ENCODE measurements at regions not wholly inside any gene's neighbourhood (a gene's known extent, or its start where the extent isn't known, plus 50 kb on each side); places are given as distances from the start of the nearest gene placed in this dataset.

DNA sequence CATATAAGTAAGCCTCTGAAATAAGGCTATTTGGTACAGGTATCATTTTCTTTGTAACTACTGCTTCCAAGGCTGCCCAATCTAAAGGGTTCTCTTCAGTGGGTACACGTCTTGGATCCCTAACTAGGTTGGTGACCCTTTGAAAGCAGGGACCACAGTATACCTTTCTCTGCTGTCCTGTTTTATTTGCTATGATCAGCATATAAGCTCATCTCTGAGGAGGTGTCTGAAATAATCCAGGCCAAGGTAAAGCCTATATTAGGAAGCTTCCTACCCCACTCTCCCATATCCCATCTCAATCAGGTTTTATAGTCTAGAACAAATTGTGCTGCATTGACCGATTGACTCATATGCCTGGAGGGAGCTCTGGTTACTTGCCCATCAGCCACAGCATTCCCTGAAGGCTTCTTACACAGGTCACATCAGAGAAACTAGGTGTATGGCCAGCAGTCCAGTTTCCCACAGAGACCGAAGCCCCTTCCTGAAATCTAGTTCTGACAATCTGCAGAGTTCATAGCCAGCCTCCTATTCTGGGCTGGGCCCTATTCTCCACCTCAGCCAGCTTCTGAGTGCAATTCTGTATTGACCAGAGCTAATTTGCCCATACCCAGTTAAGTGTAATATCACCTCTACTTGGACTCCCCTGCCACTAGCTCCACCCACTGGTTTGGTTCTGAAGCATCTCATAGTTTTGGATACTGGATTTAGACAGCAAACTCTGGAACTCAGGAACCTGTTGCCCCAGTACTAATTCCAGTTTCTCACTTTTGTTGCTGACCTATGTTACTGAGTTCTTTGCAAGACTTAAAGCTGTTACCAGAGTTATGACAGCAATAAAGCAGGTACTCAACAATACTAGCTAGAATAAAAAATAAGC is 62.1 kb upstream of the ARHGAP20 start:
- no peak overlapping the region for H3K4me3 ChIP-seq
- DNase-seq (no peak), ATAC-seq (no peak)
- TF ChIP-seq, protein P1, sequence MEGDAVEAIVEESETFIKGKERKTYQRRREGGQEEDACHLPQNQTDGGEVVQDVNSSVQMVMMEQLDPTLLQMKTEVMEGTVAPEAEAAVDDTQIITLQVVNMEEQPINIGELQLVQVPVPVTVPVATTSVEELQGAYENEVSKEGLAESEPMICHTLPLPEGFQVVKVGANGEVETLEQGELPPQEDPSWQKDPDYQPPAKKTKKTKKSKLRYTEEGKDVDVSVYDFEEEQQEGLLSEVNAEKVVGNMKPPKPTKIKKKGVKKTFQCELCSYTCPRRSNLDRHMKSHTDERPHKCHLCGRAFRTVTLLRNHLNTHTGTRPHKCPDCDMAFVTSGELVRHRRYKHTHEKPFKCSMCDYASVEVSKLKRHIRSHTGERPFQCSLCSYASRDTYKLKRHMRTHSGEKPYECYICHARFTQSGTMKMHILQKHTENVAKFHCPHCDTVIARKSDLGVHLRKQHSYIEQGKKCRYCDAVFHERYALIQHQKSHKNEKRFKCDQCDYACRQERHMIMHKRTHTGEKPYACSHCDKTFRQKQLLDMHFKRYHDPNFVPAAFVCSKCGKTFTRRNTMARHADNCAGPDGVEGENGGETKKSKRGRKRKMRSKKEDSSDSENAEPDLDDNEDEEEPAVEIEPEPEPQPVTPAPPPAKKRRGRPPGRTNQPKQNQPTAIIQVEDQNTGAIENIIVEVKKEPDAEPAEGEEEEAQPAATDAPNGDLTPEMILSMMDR (IDR thresholded peaks at IDR 0.05), result no peak
- intact Hi-C loops (cut with DNase I, micrococcal nuclease), result no loop called here
- H3K36me3 ChIP-seq (ENCODE audit: low read depth), result no peaks in the 10 kb centered on the region
- peaks cover 3% of the 10 kb centered on the region for H3K4me1 ChIP-seq (ENCODE audit: low read depth)
- H3K9me3 ChIP-seq, result peaks cover 4% of the 10 kb centered on the region

DNA sequence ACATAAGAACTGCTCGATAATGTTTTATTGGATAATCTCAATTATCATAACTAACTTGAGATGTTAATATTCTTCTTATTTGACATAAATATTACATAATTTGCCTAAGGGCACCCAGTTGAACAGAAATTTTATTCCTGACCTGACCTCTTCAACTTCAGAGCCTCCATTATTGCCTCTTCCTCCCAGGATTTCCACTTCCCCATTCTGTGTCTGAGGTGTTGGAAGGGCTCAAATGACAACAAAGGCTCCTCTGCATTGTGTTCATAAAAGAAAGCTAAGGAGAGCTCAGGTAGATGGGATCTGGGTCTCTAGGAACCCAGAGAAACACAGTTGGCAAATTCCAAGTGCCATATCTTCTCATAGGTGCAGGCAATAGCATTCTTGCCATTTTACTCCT is 61.2 kb upstream of the ARHGAP20 start:
- peaks cover 3% of the 10 kb centered on the region for H3K4me1 ChIP-seq (ENCODE audit: low read depth)

DNA sequence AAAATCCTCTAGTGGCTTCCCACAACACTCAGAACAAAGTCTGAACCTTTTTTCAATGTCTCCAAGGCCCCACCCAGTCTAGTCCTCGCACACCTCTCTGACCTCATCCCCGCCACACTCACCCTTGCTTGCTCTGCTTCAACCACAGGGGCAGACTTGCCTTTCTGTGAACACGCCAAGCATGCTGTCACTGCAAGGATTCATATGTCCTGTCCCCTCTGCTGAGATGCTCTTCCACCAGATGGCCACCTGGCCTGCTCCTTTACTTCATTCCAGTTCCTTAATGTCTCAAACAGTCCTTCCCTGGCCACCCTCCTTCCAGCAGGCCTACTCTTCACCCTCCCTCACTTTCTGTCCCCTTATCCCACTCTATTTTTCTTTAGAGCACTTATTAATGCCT is 60.6 kb upstream of the ARHGAP20 start:
- H3K36me3 ChIP-seq (ENCODE audit: low read depth), result no peaks in the 10 kb centered on the region
- DNase-seq (no peak), ATAC-seq (no peak)
- H3K9me3 ChIP-seq, result no peaks in the 10 kb centered on the region
- intact Hi-C loops (cut with DNase I, micrococcal nuclease), result no loop called here
- TF ChIP-seq, protein P1 (IDR thresholded peaks at IDR 0.05), result no peak
- peaks cover 3% of the 10 kb centered on the region for H3K4me1 ChIP-seq (ENCODE audit: low read depth)
- no peak overlapping the region for H3K4me3 ChIP-seq

More for the DNA sequence above, 61.2 kb upstream of the ARHGAP20 start:
- TF ChIP-seq, protein P1 (IDR thresholded peaks at IDR 0.05), result no peak
- H3K36me3 ChIP-seq (ENCODE audit: low read depth), result no peaks in the 10 kb centered on the region
- DNase-seq (no peak), ATAC-seq (no peak)
- intact Hi-C loops (cut with DNase I, micrococcal nuclease), result no loop called here
- H3K9me3 ChIP-seq, result no peaks in the 10 kb centered on the region
- no peak overlapping the region for H3K4me3 ChIP-seq

DNA sequence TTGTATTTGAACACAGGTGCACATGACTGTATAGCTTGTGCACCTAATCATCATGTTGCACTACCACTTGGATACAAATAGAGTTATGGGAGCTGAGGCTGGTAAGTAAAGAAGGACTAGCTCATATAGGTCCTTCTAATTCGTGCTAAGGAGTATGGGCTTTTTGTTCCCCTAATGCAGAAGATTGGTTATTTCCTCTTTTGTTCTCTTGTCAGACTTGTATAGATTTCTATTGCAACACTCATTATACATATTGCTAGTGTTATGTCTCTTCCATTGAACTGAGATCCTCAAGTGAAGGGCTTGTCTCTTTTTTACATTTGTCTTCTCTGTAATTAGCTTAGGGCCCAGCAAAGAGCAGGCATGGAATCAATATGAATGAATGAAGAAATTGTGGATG is 54.1 kb upstream of the ARHGAP20 start:
- intact Hi-C loops (cut with DNase I, micrococcal nuclease), result no loop called here
- ATAC-seq (no peak), DNase-seq (no peak)
- TF ChIP-seq, protein P1 (IDR thresholded peaks at IDR 0.05), result no peak
- no peaks in the 10 kb centered on the region for H3K36me3 ChIP-seq (ENCODE audit: low read depth)
- H3K9me3 ChIP-seq, result no peaks in the 10 kb centered on the region
- peaks cover 9% of the 10 kb centered on the region for H3K4me1 ChIP-seq (ENCODE audit: low read depth)
- H3K4me3 ChIP-seq, result no peak overlapping the region

DNA sequence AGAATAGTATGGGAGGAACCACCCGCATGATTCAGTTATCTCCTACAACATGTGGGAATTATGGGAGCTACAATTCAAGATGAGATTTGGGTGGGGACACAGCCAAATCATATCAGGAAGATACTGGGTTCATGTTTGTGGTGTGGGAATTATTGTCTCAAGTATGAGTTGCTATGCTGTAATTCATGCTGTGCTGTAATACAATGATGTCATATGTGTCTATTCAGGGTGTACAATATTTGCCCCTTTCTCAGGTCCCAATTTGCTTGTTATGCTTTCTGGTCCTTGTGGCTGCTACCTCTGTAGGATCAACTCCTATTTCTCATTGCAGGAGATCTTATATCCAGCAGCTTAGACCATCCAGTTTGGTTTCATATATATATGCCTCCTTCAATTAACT is 52.2 kb upstream of the ARHGAP20 start:
- ATAC-seq (no peak), DNase-seq (no peak)
- H3K4me3 ChIP-seq, result no peak overlapping the region
- peaks cover 9% of the 10 kb centered on the region for H3K4me1 ChIP-seq (ENCODE audit: low read depth)
- no peaks in the 10 kb centered on the region for H3K36me3 ChIP-seq (ENCODE audit: low read depth)
- intact Hi-C loops (cut with DNase I, micrococcal nuclease), result no loop called here
- TF ChIP-seq, protein P1 (IDR thresholded peaks at IDR 0.05), result no peak
- no peaks in the 10 kb centered on the region for H3K9me3 ChIP-seq
